Activated naive CD4-positive, alpha-beta T cell (primary cell): ENCODE measurements at regions not wholly inside any gene's neighbourhood (a gene's known extent, or its start where the extent isn't known, plus 50 kb on each side); places are given as distances from the start of the nearest gene placed in this dataset.

ENCODE experiments used
- DNase-seq, 4 experiments: peaks; one replicate each; lab custom pipeline; 2025; lab: John Stamatoyannopoulos, UW

DNA sequence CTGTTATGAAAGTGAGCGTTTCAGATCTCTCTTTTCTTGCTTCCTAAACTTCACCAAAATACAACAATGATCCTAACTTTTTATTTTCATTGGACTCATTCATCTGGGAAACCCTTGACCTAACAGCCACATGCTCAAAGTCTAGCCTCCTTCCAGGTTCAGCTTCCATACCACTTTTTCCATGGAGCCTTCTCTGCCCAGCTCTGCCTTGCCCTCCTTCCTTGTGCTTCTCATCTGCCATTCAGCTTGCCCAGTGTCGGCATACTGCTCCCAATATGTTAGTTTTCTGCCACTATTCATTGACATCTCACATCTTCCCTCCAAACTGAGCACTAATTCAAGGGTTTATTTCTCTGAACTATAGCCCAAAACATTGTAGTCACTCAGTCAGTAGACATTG lies 214.7 kb downstream of the RAD51AP2 start:
- no peak for DNase-seq

DNA sequence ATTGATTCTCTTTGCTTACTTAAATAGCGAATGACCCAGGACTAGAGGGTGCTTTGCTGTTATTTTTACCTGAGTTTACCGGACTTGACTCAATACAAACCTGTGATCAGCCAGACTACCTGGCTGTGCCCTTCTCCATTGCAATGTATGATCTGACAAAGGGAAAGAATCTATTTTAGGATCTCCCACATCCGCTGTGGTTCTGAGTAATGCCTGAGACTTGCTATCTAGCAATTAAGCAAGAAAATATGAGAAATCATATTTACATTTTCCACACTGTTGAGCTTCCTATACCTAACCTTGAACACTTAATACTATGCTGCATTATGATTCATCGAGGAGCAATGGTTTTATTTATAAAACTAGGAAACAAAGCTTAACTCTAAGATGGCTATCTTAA lies 215.2 kb downstream of the RAD51AP2 start:
- no peak for DNase-seq

DNA sequence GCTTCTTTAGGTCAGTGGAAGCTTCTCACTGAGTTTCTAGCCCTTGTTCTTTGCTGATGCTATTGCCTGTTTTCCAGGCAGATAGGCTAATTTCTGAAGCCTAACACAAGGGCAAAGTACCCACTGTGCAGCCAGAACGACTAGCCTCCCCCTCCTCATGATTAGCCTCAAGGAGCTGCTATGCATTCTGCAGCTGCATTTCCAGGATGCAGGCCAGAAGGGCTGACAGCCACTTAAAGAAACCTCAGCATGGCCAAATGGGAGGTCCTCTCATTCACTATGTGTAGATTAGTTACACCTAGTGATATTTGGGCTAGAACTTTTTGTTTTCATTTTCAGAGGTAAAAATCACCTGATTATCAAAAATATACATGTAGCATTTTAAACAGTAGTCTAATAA lies 216.0 kb downstream of the RAD51AP2 start:
- no peak for DNase-seq

DNA sequence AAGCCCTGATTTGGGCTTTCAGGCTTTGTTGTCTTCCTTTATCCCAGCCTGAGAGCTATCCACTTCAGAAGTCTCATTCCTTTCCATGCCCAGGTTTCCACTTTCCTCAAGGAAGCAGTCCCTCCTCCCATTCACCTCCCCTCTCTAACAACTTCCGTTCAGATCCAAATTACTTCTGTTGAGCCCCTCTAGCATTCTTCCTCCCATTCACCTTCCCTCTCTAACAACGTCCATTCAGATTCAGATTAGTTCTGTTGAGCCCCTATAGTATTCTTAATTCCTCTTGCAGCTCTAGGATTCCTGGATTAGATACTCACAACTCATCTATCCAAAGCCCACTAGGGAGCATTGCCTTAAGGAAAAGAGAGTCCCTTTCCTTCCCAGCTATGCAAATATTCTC lies 216.8 kb downstream of the RAD51AP2 start:
- no peak for DNase-seq

DNA sequence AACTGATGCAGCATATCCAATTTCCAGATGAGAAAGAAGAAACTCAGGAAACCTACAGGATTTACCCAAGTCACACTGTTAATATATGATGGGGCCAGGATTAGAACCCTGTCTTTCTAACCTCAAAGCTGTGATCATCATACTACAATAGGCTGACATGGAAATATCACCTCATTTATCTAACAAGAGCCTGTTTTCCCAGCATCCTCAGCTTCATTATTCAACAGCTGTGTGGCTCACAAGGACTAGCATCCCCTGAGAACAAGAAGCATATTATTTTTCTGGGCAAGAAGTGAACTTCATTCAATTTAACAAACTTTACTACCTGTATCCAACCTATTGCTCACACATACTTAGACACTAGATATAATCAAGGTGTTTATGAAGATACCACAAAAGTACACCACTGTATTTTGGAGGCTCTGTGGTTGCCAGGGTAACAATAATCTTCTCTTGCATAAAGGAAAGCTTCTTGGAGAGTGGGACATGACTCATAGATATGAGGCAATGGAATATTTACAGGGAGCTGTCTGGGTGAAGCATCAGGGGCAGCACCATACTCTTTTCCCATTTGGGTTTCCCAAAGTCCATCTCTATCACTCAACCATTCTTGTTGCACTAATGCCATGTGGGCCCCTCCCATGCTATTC lies 218.2 kb downstream of the RAD51AP2 start:
- no peak for DNase-seq

DNA sequence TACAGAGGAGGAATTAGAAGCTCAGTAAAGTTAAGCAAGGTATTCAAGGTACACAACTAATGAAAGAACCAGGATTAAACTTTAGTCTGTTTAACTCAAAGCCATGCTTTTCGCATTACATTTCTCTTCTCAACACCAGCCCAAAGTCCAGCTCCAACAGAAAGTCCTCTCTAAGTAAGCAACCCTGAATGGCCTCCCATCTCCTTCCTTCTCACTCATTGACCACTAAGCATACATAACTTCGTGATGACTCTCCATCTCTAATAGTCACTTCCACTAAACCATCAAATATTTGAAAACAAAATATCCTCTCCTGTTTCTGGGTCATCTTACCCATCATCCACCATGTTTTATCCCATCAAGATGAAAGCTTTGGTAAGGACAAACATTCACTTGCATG lies 219.8 kb downstream of the RAD51AP2 start:
- DNase-seq, result no peak

DNA sequence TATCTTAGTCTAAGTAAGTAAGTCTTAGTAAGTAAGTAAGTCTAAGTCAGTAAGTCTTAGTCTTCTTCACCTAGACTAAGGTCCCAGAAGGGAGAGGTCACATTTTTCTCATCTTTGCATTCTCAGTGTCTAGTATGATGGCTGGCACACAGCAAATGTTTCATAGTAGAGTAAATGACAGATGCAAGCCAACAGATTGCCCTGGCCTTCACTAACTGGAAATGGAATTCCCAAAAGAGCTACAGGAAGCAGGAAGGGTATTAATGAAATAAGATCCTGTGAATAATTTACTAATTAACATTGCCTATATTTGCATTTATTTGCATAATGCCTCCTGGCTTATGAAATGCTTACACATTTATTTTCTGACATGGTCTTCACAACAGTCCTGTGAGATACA lies 221.6 kb downstream of the RAD51AP2 start:
- no peak for DNase-seq

DNA sequence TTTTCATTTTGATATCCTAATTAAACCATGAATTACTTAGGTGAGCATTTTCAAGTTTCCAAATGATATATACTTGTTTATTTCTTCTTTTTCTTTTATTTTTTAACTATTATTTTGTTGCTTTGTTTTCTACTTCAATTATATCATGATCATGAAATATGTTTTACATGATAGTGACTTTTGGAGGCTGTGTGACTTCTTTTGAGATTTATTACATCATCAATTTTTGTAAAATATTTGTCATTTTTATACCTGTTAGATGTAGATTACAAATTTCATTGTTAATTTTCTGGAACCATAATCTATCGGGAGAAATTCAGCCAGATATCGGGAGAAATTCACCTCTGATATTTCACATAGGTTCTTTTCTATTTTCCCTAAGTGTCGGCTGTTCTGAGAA lies 228.6 kb downstream of the RAD51AP2 start:
- no peak for DNase-seq

DNA sequence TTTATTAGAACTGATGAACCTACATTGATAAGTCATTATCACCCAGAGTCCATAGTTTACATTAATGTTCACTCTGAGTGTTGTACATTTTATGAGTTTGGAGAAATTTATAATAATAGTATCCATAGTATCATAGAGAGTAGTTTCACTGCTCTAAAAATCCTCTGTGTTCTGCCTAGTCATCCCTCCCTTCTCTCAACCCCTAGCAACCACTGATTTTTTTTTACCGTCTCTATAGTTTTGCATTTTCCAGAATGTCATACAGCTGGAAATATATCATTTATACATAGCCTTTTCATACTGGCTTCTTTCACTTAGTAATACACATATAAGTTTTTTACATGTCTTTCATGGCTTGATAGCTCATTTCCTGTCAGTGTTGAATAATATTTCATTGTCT lies 231.1 kb downstream of the RAD51AP2 start:
- DNase-seq, result no peak

DNA sequence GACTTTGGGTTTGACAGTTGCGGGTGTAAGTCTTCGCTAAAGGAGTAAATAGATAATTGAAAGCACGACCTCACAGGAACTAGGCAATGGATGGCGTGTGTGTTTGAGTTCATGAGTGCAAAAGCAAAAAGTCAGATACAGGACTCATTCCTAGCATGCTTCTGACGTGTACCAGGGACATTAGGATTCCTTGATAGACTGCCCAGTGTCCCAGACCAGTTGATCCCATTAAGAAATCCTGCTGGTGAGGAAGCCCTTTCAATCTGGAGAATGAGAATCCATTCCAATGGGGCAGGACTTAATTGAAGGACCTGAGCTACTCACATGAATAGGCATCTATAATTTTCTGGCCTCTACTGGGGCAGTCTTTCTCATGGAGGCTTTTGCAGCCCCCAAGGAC lies 235.4 kb downstream of the RAD51AP2 start:
- DNase-seq, result no peak

DNA sequence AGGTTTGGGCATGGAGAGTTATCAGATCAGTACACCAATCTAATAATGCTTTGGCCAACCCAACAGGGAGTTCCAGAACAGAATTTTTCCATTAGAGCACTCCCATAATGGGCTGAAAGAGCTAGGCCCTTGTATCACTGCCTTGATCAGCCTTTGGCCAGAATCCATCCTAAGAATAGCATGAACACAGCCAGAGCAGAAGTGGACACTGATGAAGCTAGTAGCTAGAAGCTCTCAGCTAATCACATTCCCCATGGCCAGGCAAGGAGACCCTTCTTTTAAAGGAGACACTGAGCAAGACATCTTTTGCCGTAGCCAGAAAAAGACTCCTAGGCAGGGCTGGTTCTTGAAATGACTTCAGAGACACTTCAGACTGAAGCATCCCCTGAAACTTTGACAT lies 236.0 kb downstream of the RAD51AP2 start:
- no peak for DNase-seq

DNA sequence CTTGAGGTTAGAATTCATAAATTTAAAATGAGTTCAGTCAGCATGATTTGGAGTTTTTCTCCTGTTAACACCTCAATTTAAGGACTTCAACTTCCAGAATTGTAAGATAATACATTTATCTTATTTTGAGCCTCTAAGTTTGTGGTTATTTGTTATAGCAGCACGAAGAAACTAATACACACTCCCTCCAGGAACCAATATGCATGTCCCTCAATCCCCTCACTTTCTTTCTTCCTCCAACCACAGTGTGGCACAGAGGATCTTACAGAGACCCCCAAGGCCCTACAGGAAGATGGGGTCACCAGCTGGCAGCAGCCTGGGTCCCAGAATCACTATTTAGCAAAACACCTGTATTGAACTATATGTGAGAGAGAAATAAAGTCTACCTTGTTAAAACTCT lies 242.0 kb downstream of the RAD51AP2 start:
- DNase-seq, result no peak

DNA sequence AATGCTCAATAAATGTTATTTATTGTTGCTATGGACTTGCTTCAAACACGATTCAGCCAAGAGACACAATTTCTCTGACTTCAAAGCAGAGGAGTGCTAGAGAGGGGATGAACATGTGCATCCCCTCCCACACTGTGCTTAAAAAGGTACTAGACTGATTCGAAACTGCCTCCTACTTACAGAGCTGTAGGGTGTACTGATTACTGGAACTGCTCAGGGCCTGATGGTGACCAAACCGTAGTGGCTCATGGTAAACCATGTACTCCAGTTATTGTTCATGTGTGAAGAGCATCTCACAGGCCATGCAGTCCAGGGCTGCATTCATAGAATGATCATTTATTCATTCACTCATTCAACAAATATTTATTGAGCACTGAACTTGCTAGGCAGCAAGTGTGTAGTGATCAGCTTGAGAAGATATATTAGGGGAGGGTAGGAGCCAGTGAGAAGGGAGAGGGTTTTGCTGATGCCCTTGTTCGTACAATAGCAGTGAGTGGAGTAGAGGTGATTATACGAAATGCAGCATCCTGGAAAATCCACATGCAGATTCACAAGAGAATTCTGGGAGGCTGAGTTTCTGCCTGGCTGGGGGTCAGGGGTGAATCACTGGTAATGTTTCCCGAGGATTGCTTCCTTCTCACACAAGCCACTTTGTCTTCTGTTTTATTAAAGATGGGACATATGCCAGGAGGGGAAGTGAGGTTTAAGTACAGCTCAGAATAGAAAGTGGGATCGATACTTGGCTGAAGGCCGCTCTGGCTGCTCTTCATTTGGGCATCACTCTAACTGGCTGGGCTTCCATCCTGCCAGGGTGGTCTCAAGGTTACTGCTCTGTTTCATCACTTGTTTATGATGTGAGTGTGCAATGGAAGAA lies 245.4 kb downstream of the RAD51AP2 start:
- DNase-seq, result no peak

DNA sequence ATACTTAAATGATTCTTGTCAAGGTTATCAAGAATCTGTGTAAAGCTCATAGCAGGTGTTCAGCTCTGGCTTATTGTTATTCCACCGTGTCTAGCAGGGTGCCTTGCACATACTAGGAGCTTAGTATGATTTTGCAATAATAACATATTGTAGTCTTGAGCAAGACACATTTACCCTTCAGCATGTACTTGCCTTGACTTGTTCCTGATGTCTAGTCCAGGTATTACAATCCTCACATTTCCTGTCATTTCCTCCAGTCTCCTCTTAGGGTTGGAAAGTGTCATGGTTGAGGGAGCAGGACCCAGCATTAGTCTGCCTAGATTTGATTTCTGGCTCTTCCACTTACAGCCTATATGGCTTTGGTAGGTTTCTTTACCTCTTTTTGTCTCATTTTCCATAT lies 246.1 kb downstream of the RAD51AP2 start:
- no peak for DNase-seq

DNA sequence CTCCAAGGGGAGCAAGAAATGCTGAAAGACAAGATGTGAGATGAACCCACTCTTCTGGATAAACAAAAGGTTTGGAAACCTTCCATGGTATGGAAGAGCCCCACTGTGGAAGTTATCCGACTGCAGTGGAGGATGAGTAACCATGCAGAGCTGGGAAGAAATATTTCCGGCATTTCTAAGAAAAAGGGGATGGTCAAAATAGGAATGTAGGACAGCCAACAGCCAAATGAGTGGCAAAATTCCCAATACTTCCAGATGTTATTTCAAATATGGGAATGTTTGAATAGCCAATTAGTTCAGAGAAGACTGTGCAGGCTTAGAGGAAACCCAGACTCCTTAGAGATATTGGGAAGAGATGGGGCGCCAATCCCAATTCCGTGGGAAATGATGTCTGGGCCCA lies 246.8 kb downstream of the RAD51AP2 start:
- no peak for DNase-seq

DNA sequence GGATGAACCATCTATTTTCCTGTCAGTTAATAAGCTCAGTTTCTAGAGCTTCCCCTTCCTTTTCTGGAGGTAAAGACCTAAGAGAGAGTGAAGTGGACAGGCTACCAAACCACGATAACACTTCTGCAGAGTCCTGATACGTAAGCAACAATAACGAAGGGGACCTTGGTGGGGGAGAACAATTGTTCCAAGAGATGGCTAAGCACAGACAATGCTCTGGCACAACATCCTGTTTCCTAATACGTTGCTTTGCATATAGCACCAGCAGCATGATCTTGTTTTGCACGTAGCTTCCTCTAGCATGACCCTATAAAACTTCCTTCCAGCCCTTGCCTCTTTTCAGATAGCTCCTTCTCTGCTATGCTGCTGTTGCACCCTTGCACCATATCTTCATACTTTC lies 247.3 kb downstream of the RAD51AP2 start:
- no peak for DNase-seq

DNA sequence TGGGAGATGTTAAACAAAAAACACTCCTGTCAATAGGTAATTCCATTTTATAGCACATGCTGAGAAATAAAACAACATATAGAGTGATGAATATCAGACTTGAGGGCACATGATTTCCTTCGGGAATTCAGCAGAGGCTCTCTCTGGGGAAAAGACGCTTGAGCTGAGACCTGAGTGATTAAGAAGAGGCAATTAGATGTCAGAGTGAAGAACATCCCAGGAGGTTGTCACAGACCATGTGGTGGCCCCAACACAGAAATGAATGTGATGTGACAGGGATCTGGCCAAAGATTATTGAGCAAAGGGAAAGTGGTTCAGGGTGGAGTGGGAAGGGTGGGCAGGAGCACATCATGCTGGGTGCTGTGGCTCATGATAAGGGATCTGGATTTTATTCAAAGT lies 254.7 kb downstream of the RAD51AP2 start:
- no peak for DNase-seq

DNA sequence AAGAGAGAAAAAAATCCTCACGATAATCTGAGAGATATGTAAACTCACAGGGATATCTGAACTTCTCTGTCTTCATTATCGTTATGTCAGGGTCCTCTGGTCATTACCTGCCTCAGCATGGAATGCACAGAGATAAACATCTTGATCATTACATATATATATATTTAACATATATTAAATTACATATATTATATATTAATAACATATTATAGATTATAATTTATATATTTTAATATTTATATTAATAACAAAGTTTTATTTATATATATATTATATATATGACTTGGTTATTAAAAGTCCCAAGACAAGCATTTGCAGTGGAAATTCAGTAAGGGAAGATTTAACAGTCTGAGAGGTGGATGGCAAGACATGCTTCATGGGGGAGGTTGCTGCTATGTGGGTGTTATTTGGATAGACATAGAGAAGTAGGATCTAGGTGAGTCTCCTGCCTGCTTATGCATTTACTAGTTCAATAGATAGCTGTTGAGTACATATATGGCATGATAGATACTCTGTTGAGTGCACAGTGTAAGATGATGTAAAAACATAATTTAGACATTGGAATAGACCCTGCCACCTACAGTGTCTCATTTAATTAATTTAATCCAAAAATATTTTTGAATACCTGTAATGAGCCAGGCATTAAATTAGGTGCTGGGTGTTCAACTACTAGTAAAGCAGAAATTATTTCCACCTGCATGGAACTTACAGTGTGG lies 255.2 kb downstream of the RAD51AP2 start:
- no peak for DNase-seq

DNA sequence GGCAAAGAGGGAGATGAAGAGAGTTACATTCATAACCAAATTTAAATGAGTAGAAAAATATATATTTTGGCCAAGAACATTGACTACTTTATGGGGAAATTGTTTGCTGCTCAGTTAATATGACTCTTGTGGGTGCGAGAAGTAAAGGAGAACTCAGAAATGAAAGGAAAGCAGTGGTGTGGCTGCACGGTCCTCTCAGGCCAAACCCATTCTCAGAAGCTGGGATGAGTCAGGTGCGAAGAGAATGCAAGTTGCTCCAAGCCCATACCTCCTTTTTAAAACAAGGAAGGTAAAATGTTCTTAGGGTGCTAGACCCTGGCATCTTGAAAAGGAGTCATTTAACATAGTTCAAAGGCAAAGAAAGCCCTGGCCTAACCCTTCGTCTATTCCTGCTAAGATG lies 258.6 kb downstream of the RAD51AP2 start:
- DNase-seq, result no peak

DNA sequence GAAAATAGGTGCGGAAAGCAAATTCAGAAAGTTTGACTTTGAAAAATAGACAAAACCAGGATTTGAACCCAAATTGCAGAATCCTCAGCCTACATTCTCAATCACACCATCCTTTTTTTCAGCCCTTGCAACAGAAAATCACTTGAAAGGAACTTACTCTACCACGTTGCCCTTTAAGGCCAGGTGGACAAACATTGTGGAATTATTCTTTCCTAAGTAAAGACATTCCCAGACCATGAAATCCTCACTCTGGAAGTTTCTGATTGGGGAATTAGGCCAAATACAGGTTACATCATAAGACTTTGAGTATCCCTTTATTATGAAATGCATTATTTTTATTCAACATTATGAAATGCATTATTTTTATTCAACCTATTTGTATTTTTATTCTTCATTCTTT lies 259.4 kb downstream of the RAD51AP2 start:
- DNase-seq, result no peak

DNA sequence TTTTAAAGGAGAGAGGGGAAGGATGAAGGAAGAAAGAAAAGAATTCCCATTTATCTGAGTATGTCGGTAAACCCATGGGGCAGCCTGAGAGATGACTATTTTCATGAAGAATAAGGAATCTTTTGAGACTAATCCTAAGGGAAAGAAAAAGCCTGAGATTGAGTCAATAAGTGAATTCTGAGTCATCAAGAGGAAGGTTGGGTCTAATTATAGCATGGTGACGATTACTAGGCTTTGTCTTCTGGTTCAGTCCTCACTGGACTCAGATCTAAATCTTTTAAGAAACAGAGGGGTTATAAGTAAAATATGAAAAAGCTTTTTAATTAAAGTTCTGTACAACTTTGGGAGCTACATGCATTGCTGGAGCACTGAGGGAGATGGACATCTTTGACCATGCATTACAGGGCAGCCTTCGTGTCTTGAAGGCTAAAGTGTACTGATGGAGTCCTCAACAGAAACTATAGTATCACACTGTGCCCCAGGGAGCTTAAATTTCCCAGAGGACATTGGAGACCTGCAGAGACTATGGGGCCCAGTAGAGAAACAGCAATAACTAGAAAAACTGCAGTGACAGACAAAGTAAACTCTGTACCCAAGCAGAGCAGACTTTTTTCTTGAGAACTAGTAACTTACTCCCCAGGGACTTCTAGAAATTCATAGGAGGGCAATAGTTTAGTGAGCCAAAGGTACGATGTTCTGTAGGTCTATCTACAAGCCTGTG lies 260.9 kb downstream of the RAD51AP2 start:
- no peak for DNase-seq

DNA sequence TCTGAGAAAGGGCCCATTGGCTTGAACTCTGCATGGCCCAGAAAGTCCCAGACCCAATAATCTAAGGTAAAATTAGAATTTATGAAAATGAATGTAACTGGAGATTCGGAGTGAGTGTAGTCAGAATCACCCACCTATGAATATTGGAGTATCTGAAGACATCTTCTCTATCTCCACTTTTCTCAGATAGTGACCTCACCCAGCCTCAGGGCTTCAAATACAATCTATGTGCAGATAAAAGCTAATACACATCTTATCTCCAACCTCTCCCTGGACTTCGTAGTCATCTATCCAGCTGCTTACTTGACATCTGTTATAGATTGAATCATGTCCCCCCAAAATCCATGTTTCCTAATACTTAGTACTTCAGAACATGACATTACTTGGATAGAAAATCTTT lies 263.2 kb downstream of the RAD51AP2 start:
- DNase-seq, result no peak
